H7 (cell line): ENCODE measurements at regions not wholly inside any gene's neighbourhood (a gene's known extent, or its start where the extent isn't known, plus 50 kb on each side); places are given as distances from the start of the nearest gene placed in this dataset.
"Not testable (repeated sequence)": the region's sequence is repeated elsewhere in the genome, so short reads cannot be mapped to it uniquely, and the experiment has no call there.

Source experiments
- DNase-seq: peaks from one replicate; pipeline ENCODE4 v3.0.0; 2012
- H3K27me3 ChIP-seq: 2 replicates; pipeline ENCODE4 v1.6.0; 2011; ENCODE audit warnings: mild to moderate bottlenecking, low read length; ENCODE audit not compliant: control insufficient read depth, insufficient read depth
- H3K36me3 ChIP-seq: replicated peaks from 2 replicates; pipeline ENCODE4 v1.5.1; 2011; ENCODE audit warnings: low read length; ENCODE audit not compliant: control insufficient read depth, insufficient read depth
- H3K4me3 ChIP-seq: 2 replicates; pipeline ENCODE4 v1.5.1; 2011; ENCODE audit warnings: low read depth, mild to moderate bottlenecking, control low read depth, low read length, moderate library complexity; ENCODE audit not compliant: insufficient read depth

DNA sequence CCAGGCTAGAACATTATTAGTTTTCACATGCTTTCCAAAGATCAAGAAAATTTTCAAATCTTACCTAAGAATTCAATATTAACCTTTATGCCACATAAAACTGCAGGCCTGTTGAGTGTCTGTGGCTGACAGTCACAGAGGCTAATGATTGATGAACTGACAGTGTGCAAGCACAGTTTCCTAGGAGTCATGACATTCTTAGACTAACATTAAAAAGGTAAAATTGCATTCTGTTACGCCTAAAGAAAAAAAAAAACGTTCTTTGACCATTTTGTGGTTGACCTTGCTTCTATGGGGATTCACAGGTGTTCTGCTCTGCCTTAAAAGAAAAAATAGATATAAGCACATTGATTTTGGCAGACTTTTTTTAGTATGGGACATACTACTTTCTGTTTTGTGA is 1776.2 kb downstream of the PCDH9 start:
- H3K27me3 ChIP-seq: no peaks in the 10 kb centered on the region

DNA sequence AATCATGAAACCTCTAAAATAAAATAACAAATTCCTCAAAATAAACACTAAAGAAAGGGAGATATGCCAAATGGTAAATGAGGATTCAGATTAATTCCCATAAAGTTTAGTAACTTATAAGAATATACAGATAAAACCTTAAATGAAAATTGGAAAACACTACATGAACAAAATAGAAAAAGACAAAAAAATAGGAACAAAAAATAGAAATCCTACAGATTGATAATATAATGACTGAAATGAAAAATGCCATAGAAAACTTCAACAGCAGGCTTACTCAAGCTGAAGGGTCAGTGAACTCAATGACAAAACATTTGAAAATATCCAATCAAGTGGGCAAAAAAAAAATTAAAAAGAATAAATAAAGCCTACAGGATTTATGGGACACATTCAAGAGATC is 1784.8 kb downstream of the PCDH9 start:
- no peak for DNase-seq
- Histone ChIP-seq H3K27me3 (no peaks in the 10 kb centered on the region), H3K36me3 (no peaks in the 10 kb centered on the region), H3K4me3 (no peak overlapping the region)

More for the DNA sequence above, 1776.2 kb downstream of the PCDH9 start:
- DNase-seq: no peak
- no peaks in the 10 kb centered on the region for H3K36me3 ChIP-seq
- H3K4me3 ChIP-seq: no peak overlapping the region

DNA sequence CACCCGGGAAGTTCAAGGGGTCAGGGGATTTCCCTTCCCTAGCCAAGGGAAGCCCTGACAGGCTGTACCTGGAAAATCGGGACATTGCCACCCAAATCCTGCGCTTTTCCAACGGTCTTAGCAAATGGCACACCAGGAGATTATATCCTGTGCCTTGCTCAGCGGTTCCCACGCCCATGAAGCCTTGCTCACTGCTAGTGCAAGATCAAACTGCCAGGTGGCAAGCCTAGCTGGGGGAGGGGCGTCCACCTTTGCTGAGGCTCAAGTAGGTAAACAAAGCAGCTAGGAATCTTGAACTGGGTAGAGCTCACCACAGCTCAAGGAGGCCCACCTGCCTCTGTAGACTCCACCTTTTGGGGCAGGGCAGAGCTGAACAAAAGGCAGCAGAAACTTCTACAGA is 1794.5 kb downstream of the PCDH9 start:
- Histone ChIP-seq H3K36me3 (no peaks in the 10 kb centered on the region), H3K4me3 (no peak overlapping the region), H3K27me3 (no peaks in the 10 kb centered on the region)
- no peak for DNase-seq

DNA sequence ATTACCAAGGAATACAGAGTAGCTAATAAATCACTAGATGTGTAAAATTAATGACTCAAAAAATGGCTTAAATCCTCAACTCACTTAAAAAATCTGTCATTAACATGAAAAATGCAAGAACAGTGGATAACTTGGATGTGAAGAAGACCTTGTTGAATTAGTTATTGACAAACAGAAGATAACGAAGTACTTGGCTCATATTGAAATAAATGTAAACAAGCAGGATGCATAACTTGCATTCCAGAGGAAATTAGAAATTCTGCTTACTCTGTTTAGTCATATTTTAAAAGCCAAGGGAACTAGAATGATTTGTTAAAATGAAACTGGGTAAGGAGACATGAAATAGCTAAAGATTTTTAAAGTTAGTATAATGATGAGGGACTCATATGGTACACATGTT is 1812.2 kb downstream of the PCDH9 start:
- no peak for DNase-seq

DNA sequence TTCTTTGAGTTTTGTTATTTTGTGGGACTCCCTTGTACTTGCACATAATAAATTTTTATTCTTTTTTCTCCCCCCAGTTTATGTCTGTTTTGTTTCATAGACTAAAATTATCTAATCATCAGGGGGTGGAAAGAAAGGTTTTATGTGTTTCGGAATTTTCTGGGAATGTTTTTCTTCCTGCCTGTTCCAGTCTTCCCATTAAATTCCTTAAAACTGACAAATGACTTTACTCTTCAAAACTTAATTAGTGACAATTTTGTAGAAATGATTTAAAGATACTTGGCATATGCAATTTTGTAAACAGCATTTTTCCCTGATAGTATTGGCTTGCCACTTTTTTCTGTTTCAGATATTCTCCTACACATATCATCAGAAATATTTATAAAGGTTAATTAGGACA is 1813.4 kb downstream of the PCDH9 start:
- DNase-seq: no peak
- Histone ChIP-seq H3K4me3 (no peak overlapping the region), H3K36me3 (no peaks in the 10 kb centered on the region), H3K27me3 (no peaks in the 10 kb centered on the region)

More for the DNA sequence above, 1812.2 kb downstream of the PCDH9 start:
- H3K4me3 ChIP-seq: no peak overlapping the region
- no peaks in the 10 kb centered on the region for H3K27me3 ChIP-seq
- no peaks in the 10 kb centered on the region for H3K36me3 ChIP-seq

DNA sequence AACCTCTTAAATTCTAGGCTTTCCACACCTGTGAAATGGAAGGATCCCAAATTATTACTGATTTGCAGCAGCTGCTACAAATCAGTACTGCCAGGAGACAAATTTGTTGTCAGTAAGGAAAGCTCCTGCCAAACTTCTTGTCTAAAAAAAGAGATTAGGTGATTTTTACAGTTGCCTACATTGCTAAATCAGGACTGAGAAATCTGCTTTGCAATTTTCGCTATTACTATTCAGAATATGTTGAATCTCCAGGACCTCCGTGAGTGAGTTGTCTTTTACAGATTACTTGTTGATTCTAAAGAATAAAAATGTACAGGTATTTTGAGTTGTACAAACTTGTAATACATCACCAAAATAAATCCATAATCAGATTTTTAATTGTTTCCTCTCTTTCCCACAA is 1815.9 kb downstream of the PCDH9 start:
- Histone ChIP-seq H3K27me3 (no peaks in the 10 kb centered on the region), H3K4me3 (no peak overlapping the region), H3K36me3 (no peaks in the 10 kb centered on the region)
- no peak for DNase-seq

DNA sequence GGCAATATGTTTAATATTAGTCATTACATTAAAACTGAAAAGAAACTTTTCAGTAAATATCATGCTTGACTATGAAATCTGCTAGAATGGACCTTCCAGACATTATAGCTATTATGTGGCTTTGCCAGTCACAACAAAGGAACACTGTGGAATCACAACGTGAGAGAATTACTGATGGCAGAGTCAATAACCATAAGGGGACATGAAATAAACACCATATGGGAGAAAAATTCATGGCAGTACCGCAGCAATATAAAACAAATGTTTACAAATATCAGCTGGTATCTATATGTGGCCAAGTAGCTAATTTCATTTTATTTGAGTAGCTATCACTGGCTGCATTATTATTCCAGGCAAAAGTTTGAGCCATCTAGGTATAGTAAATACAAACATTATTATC is 1818.6 kb downstream of the PCDH9 start:
- no peak for DNase-seq
- Histone ChIP-seq H3K4me3 (no peak overlapping the region), H3K27me3 (no peaks in the 10 kb centered on the region), H3K36me3 (no peaks in the 10 kb centered on the region)

DNA sequence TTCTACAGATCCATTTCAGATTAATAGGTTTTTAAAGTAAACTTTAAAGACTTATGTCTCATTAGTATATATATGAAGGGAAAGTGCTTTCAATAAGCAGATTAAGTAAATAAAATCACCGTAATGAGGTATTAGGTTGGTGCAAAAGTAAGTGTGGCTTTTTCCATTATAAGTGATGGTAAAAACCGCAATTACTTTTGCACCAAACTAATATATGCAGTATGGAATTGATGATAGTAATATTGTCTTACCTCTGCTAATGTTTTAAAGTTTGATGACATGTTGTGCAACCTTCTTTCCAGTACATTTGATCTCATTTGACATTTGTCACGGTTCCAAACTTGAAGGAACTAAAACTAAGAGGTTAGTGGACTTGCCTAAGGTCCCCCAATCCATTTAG is 1819.3 kb downstream of the PCDH9 start:
- Histone ChIP-seq H3K4me3 (no peak overlapping the region), H3K36me3 (no peaks in the 10 kb centered on the region), H3K27me3 (no peaks in the 10 kb centered on the region)
- DNase-seq: no peak

DNA sequence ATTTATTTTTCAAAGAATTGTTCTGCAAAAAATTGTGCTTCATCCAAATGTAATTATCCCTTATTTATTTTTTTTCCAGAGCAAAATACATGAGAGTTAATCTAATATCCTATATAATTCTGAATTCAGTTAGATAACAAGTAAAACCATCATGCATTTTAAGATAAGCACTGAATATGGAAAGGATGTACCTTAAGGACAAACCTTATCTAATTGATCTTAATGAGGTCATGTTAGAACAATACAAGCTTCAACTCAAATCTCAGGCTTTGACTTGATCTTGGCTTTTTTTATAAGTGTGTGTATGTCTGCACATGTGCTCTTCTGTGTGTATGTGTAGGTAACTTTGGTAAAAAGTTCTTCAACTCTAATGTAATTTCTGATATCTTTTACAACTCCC is 1828.8 kb downstream of the PCDH9 start:
- DNase-seq: no peak
- Histone ChIP-seq H3K36me3 (no peaks in the 10 kb centered on the region), H3K27me3 (no peaks in the 10 kb centered on the region), H3K4me3 (no peak overlapping the region)

DNA sequence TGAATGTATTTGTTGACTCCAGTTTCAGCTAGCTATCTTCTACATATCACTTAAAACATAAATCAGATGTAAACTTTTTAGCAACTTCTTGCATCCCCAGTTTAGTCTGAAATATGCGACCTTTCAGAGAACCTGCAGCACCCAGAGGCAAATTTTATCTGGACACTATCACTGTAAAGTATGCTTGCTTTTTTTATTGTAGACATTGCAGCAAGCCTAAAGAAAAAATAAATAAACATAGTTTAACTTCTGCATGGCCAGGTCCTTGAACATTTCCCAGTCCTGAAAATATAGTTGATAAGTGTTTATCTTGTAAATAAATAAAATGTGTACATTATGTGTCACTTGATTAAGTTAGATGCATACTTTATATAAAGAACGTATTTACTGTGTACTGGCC is 1829.4 kb downstream of the PCDH9 start:
- no peaks in the 10 kb centered on the region for H3K36me3 ChIP-seq
- no peak for DNase-seq
- no peaks in the 10 kb centered on the region for H3K27me3 ChIP-seq
- no peak overlapping the region for H3K4me3 ChIP-seq

DNA sequence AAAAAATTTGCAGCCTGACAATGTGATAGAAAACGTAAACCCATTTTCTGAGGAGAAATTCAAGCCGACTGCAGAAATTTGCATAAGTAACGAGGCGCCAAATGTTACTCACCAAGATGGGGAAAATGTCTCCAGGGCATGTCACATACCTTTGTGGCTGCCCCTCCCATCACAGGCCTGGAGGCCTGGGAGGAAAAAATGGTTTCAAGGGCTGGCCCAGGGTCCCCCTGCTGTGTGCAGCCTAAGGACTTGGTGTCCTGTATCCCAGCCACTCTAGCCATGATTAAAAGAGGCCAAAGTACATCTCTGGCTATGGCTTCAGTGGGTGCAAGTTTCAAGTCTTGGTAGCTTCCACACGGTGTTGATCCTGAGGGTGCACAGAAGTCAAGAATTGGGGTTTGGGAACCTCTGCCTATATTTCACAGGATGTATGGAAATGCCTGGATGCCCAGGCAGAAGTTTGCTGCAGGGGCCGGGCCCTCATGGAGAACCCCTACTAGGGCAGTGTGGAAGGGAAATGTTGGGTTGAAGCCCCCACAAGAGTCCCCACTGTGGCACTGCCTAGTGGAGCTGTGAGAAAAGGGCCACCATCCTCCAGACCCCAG is 1842.3 kb downstream of the PCDH9 start:
- no peak for DNase-seq
- no peaks in the 10 kb centered on the region for H3K36me3 ChIP-seq
- H3K4me3 ChIP-seq: no peak overlapping the region
- H3K27me3 ChIP-seq: no peaks in the 10 kb centered on the region

DNA sequence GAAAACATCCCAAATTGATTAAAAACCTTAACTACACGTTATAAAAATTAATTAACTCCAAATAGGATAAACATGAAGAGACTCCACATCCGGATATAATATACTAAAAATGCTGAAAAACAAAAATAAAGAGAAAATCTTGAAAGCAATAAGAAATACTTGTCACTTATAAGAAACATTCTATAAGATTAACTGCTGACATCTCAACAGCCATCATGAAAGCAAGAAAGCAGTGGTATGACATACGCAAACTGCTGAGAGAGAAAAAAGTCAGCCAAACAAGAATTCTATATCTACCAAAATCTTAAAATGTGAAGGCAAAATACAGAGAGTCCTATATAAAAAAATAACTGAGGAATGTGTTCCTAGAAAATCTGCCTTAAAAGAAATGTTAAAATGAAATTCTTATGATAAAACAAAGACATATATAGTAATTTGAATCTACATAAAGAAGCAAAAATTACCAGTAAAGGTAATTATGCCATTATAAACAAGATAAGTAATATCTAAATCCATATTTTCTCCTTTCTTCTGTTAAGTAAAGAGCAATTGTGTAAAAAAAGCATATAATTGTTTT is 1851.1 kb downstream of the PCDH9 start:
- Histone ChIP-seq H3K36me3 (no peaks in the 10 kb centered on the region), H3K27me3 (no peaks in the 10 kb centered on the region), H3K4me3 (no peak overlapping the region)
- DNase-seq: no peak

DNA sequence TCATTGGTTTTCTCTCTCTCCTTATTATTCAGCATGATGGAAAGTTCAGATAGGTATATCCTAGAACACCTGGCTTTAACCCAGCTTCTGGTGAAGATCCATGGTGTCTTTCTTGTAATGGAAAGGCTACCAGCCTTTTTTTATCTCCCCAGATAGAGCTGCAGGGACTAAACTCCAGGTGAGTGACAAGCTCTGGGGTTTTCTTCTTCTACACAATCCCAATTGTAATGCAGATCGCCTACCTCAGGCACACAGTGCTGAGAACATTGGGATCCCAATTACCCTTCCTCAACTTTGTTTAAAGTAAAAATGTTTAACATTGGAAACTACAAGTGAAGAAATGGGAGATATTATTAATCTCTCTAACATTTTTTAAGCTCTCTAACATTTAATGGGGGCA is 1851.7 kb downstream of the PCDH9 start:
- Histone ChIP-seq H3K27me3 (no peaks in the 10 kb centered on the region), H3K4me3 (no peak overlapping the region), H3K36me3 (no peaks in the 10 kb centered on the region)
- no peak for DNase-seq

DNA sequence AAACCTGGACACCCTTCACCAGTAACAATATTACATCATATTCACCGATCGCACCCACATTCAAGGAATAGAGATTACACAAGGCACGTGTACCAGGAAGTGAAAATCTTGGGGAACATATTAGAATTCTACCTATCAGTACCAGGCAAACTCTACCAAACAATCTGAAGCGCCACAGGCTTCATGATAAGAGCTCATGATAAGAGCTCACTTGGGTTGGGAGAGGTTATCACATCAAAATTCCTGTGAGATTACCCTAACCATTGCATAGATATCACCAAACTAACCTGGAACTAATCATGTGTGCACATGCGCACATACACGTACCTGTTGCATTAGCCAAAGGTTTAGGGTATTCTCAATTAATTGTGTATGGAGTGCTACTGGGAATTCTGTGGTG is 1861.3 kb downstream of the PCDH9 start:
- Histone ChIP-seq H3K27me3 (no peaks in the 10 kb centered on the region), H3K36me3 (no peaks in the 10 kb centered on the region), H3K4me3 (no peak overlapping the region)
- no peak for DNase-seq

DNA sequence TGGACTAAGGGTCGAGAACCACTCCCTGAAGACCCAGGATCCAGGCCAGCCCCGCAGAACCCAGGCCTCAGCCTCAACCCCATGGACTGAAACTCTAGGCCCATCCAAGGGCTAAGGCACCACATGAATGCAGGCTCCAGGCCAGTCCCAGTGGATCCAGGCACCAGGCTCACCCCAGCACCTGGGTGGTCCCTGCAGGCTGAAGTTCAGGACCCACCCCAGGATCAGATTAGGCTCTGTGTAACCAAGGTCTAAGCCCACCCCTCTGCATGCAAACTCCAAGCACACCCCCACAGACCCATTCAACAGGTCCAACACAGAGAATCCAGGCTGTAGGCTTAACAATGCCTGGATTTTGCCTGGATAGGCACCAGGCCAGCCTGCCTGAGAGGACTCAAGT is 1876.2 kb downstream of the PCDH9 start:
- DNase-seq: no peak
- Histone ChIP-seq H3K36me3 (no peaks in the 10 kb centered on the region), H3K4me3 (no peak overlapping the region), H3K27me3 (no peaks in the 10 kb centered on the region)

DNA sequence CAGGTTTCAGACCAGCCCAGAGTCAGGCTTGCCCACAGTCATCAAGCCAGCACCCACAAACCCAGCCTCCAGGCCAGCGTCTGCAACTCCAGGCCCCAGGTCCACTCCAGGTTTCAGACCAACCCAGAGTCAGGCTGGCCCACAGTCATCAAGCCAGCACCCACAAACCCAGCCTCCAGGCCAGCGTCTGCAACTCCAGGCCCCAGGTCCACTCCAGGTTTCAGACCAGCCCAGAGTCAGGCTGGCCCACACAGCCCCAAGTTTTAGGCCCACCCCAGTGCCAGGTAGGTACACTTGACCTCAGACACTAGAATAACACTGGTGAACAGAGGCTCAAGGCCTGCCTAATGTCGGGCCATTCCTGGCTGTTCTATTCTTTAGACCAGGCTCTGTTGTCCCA is 1877.0 kb downstream of the PCDH9 start:
- not testable (repeated sequence) for H3K36me3 ChIP-seq, H3K4me3 ChIP-seq, H3K27me3 ChIP-seq, DNase-seq
